Nephron (organoid): ENCODE measurements at regions not wholly inside any gene's neighbourhood (a gene's known extent, or its start where the extent isn't known, plus 50 kb on each side); places are given as distances from the start of the nearest gene placed in this dataset.

Experiments
- H3K27ac Mint-ChIP-seq, 3 experiments: 2 replicates each; pipeline ENCODE4 v1.8.0; 2020; ENCODE audit warnings: mixed read lengths in 3 of 3, mild to moderate bottlenecking in 2 of 3, moderate library complexity in 1 of 3
- H3K27me3 Mint-ChIP-seq: 2 replicates; pipeline ENCODE4 v1.8.0; 2021; ENCODE audit warnings: low read depth, mild to moderate bottlenecking, moderate library complexity, mixed read lengths
- H3K36me3 Mint-ChIP-seq: 2 replicates; pipeline ENCODE4 v1.8.0; 2020; ENCODE audit warnings: low read depth, mixed read lengths
- H3K4me1 Mint-ChIP-seq: 2 replicates; pipeline ENCODE4 v1.8.0; 2020; ENCODE audit warnings: mixed read lengths
- H3K4me3 Mint-ChIP-seq, 3 experiments: 2 replicates each; pipeline ENCODE4 v1.8.0; 2020; ENCODE audit warnings: mild to moderate bottlenecking in 3 of 3, mixed read lengths in 3 of 3, moderate library complexity in 2 of 3
- H3K9me3 Mint-ChIP-seq: 2 replicates; pipeline ENCODE4 v1.8.0; 2020; ENCODE audit warnings: mixed read lengths
- TF ChIP-seq, protein P1 (sequence below), 3 experiments: fragments of 200-600 bp; sonication (generic); IDR thresholded peaks; one replicate each; pipeline ENCODE4 v1.5.0; 2021; ENCODE audit warnings: antibody characterized with exemption in 3 of 3; ENCODE audit not compliant: unreplicated experiment in 3 of 3

GRCh38 chr4:14254252-14254651 is 626.7 kb upstream of the BOD1L1 start:
- Mint-ChIP-seq H3K4me3 (no peak overlapping the region), H3K4me1 (no peaks in the 10 kb centered on the region), H3K36me3 (no peaks in the 10 kb centered on the region), H3K27me3 (no peaks in the 10 kb centered on the region), H3K27ac (no peak overlapping the region), H3K9me3 (no peaks in the 10 kb centered on the region)
- TF ChIP-seq, protein P1, sequence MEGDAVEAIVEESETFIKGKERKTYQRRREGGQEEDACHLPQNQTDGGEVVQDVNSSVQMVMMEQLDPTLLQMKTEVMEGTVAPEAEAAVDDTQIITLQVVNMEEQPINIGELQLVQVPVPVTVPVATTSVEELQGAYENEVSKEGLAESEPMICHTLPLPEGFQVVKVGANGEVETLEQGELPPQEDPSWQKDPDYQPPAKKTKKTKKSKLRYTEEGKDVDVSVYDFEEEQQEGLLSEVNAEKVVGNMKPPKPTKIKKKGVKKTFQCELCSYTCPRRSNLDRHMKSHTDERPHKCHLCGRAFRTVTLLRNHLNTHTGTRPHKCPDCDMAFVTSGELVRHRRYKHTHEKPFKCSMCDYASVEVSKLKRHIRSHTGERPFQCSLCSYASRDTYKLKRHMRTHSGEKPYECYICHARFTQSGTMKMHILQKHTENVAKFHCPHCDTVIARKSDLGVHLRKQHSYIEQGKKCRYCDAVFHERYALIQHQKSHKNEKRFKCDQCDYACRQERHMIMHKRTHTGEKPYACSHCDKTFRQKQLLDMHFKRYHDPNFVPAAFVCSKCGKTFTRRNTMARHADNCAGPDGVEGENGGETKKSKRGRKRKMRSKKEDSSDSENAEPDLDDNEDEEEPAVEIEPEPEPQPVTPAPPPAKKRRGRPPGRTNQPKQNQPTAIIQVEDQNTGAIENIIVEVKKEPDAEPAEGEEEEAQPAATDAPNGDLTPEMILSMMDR (IDR thresholded peaks at IDR 0.05; ENCODE audit: unreplicated experiment in 3 of 3) = peak; percentile 50 to 53 (median 52)

DNA sequence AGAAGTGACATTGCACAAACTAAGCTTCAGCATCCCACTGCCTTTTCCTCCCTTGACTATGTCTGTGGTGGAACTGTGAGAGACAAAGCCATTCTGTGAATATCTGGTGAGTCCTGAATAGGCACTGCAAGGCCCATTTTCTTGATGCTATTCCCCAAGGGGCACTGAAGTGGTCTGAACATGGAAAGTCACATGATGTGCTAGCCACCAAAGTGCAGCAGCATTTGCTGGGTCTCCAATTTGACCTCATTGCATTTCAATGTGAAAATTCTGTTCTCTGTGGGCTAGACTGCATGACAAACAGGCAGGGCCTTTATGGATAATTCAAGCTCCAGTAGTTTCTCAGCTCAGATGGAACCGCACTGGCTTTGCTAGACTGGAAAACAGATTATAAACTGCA is 627.4 kb upstream of the BOD1L1 start:
- H3K4me3 Mint-ChIP-seq = no peak overlapping the region

GRCh38 chr4:14257903-14258302 is 630.4 kb upstream of the BOD1L1 start:
- Mint-ChIP-seq H3K27me3 (no peaks in the 10 kb centered on the region), H3K36me3 (no peaks in the 10 kb centered on the region), H3K4me3 (no peak overlapping the region), H3K27ac (no peak overlapping the region), H3K9me3 (no peaks in the 10 kb centered on the region), H3K4me1 (no peaks in the 10 kb centered on the region)
- TF ChIP-seq, protein P1 (IDR thresholded peaks at IDR 0.05; ENCODE audit: unreplicated experiment in 3 of 3) = no peak

More for the DNA sequence above, 627.4 kb upstream of the BOD1L1 start:
- no peaks in the 10 kb centered on the region for H3K9me3 Mint-ChIP-seq
- TF ChIP-seq, protein P1 (IDR thresholded peaks at IDR 0.05; ENCODE audit: unreplicated experiment in 3 of 3) = no peak
- no peaks in the 10 kb centered on the region for H3K27me3 Mint-ChIP-seq
- no peaks in the 10 kb centered on the region for H3K4me1 Mint-ChIP-seq
- H3K27ac Mint-ChIP-seq = no peak overlapping the region
- H3K36me3 Mint-ChIP-seq = no peaks in the 10 kb centered on the region

- Mint-ChIP-seq H3K4me1 (no peaks in the 10 kb centered on the region), H3K36me3 (no peaks in the 10 kb centered on the region), H3K27me3 (no peaks in the 10 kb centered on the region), H3K27ac (no peak overlapping the region), H3K4me3 (no peak overlapping the region), H3K9me3 (no peaks in the 10 kb centered on the region)
- TF ChIP-seq, protein P1 (IDR thresholded peaks at IDR 0.05; ENCODE audit: unreplicated experiment in 3 of 3) = no peak
Measured at GRCh38 chr4:14259936-14260335, 632.4 kb upstream of the BOD1L1 start.

DNA sequence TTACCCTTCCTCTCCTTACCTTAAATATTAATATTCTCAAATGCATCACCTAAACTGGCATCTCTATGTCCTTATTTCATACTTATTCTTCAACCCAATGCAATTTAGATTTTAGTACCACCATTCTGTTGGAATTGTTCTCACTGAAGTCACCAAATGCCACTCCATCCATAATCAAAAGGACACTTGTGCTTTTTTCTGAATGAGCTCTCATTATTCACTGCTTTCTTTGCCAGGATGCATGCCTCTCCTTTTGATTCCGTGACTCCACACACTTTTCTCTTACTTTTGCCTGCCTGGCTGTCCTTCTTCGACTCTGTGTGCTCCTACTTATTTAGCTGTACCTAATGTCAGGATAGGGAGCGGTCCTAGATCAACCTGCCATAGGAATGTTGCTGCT is 633.1 kb upstream of the BOD1L1 start:
- Mint-ChIP-seq H3K36me3 (no peaks in the 10 kb centered on the region), H3K4me1 (no peaks in the 10 kb centered on the region), H3K27me3 (no peaks in the 10 kb centered on the region), H3K9me3 (no peaks in the 10 kb centered on the region), H3K4me3 (no peak overlapping the region), H3K27ac (no peak overlapping the region)
- TF ChIP-seq, protein P1 (IDR thresholded peaks at IDR 0.05; ENCODE audit: unreplicated experiment in 3 of 3) = no peak

DNA sequence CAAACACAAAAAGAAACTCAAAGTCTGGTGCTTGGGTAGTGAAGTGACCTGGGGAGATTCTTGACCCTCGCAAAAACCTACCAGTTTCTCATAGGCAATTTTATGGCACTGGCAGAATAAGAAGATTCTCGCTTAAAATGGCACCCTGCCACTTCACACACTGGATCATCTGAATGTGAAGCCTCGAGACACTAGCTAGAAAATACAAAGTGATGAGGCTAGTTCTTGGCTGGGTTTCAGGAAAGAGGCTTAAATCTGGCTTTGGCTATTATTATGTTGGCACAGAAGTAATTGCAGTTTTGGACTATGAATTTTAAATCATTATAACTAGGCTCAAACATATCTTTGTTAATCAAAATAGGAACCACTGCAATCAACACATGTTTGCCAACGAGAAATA is 634.7 kb upstream of the BOD1L1 start:
- H3K9me3 Mint-ChIP-seq = no peaks in the 10 kb centered on the region
- no peaks in the 10 kb centered on the region for H3K4me1 Mint-ChIP-seq
- TF ChIP-seq, protein P1 (IDR thresholded peaks at IDR 0.05; ENCODE audit: unreplicated experiment in 3 of 3) = no peak
- no peaks in the 10 kb centered on the region for H3K27me3 Mint-ChIP-seq
- no peaks in the 10 kb centered on the region for H3K36me3 Mint-ChIP-seq
- H3K27ac Mint-ChIP-seq = no peak overlapping the region
- no peak overlapping the region for H3K4me3 Mint-ChIP-seq
